ENCODE measurements at regions not wholly inside any gene's neighbourhood (a gene's known extent, or its start where the extent isn't known, plus 50 kb on each side); places are given as distances from the start of the nearest gene placed in this dataset.

DNA sequence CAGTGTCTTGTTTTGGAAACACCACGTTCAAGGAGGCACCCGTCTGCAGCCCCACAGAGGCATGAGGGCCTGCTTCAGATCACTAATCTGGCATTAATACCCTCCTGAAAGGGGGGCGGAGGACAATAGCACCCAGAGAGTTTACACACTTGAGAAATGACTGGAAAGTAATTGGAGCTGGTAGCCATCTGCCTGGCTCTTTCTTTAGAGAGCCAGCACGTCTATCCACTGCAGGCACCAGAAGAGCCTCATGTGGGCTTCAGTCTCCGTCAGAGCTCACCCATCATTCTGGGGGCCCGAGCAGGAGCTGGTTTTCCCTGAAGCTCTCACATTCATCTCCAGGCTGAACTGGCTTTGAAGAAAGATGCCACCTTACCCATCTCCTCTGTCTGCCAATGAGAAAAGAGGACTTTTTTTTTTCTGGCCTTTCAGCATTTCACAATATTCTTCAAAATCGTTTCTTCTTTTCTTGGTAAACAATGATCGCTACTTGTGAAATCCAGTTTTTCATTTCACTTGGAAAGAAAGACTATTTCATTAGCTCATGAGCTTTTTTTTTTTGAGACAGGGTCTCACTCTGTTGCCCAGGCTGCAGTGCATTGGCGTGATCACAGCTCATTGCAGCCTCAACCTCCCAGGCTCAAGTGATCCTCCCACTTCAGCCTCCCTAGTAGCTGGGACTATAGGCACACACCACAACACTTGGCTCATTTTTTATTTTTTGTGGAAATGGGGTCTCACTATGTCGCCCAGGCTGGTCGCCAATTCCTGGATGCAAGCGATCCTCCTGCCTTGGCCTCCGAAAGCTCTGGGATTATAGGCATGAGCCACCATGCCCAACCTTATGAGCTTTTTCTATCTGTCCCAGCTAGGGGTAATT, 124.7 kb upstream of the ZNF217 start:
- no peak for DNase-seq (ENCODE audit: low read depth)
- TF ChIP-seq, protein P1, sequence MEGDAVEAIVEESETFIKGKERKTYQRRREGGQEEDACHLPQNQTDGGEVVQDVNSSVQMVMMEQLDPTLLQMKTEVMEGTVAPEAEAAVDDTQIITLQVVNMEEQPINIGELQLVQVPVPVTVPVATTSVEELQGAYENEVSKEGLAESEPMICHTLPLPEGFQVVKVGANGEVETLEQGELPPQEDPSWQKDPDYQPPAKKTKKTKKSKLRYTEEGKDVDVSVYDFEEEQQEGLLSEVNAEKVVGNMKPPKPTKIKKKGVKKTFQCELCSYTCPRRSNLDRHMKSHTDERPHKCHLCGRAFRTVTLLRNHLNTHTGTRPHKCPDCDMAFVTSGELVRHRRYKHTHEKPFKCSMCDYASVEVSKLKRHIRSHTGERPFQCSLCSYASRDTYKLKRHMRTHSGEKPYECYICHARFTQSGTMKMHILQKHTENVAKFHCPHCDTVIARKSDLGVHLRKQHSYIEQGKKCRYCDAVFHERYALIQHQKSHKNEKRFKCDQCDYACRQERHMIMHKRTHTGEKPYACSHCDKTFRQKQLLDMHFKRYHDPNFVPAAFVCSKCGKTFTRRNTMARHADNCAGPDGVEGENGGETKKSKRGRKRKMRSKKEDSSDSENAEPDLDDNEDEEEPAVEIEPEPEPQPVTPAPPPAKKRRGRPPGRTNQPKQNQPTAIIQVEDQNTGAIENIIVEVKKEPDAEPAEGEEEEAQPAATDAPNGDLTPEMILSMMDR (IDR thresholded peaks at IDR 0.05; ENCODE audit: insufficient read depth, low read depth, low read length, missing control alignments): no peak
- H3K4me3 ChIP-seq (ENCODE audit: low read length): no peak overlapping the region

DNA sequence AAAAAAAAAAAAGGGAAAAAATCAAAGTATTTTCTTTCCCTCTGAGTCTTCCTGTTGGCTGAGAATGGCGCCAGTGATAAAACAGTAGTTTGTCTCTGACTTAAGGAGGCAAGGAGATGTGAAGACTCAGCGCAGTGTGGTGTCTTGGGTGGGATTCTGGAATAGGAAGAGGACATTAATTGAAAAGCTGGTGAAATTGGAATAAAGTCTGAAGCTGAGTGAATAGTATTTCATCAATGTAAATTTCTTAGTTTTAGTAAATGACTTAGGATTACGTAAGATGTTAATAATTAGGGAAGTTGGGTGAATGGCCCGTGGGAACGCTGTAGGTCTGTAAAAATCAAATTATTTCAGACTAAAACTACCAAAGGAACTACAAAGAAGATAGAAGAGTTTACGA, 122.8 kb upstream of the ZNF217 start:
- no peak overlapping the region for H3K4me3 ChIP-seq (ENCODE audit: low read length)
- TF ChIP-seq, protein P1 (IDR thresholded peaks at IDR 0.05; ENCODE audit: insufficient read depth, low read depth, low read length, missing control alignments): no peak
- DNase-seq (ENCODE audit: low read depth): no peak

DNA sequence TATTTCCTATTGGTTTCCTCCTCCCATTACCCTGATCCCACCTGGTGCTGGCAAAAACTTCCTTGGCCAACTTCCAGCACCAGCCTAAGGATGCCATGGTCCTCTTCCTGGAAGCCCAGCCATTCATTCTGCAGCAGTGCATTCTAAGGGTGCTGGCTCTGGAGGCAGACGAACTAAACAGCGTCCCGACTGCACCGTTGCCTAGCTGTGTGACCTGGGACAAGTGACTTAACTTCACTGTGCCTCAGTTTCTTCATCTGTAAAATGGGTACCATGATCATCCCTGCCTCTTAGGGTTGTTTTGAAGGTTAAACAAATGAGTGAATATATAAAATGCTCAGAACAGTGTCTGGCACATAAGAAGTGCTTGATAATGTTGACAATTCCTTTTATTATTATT, 120.9 kb upstream of the ZNF217 start:
- TF ChIP-seq, protein P1 (IDR thresholded peaks at IDR 0.05; ENCODE audit: insufficient read depth, low read depth, low read length, missing control alignments): no peak
- no peak overlapping the region for H3K4me3 ChIP-seq (ENCODE audit: low read length)
- no peak for DNase-seq (ENCODE audit: low read depth)

DNA sequence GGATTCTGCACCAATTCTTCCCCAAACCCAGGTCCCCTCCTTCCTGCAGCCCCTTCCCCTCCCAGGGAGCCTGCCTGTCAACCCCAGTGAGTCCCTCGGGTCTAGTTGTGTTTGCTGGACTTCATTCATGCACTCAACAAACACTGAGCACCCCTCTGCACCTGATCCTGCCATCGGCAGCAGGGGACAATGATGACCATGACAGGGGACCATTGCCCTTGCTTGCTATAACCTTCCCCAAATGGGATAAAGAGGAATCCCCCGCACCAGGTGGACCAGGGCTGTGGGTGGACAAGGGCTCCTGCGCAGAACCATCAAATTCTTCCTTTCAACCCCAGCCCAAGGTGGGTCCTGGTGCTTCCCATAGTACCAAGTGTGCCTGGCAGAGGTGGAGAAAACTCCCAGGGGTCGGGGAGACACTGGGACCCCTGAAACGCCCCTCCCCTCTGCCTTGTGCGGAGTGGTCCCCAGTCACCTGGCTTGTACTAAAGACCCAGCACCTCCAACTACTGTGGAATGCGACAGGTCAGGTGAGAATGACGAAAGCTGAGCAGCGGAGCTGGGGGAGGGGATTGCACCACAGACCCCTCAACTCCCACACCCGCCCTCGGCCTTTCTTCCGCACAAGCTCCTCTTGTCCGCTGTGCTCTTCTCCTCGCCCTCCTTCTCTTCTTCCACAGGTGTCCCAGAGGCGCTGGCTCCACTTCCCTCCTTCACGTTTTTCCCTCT, 119.9 kb upstream of the ZNF217 start:
- no peak overlapping the region for H3K4me3 ChIP-seq (ENCODE audit: low read length)
- TF ChIP-seq, protein P1 (IDR thresholded peaks at IDR 0.05; ENCODE audit: insufficient read depth, low read depth, low read length, missing control alignments): no peak
- no peak for DNase-seq (ENCODE audit: low read depth)

DNA sequence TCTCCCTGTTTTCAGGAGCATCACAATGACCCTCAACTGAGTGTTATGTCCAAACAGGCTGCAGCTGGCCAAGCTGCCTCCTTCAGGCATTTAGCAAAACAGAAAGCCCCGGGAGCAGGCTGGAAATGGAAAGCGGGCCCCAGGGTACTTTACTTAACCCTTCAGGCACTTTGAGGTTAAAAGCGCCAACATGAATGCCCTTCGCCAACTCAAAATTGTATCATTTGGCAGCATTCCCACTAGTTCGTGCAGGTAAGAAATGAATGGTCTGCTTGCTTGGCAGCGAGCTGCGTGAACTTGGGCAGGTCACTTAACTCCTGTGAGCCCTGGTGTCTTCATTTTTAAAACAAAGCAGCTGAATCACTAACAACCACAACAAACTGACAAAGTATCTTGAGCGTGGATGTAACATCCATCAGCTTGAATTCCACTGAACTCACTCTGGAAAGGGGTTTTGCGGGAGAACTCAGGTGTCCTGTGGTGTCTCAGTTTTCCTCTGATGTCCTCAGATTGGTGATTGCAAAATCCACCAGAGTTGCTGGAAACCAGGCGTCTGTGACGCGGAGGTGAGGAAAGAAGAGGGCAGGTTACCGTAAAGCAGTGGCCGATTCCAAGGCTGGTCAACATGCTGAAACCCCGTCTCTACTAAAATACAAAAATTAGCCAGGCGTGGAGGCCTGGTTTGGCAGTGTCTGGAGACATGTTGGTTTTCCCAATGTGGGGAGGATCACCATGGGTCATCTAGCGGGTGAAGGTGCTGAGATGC, 118.8 kb upstream of the ZNF217 start:
- no peak overlapping the region for H3K4me3 ChIP-seq (ENCODE audit: low read length)
- no peak for DNase-seq (ENCODE audit: low read depth)
- TF ChIP-seq, protein P1 (IDR thresholded peaks at IDR 0.05; ENCODE audit: insufficient read depth, low read depth, low read length, missing control alignments): no peak

DNA sequence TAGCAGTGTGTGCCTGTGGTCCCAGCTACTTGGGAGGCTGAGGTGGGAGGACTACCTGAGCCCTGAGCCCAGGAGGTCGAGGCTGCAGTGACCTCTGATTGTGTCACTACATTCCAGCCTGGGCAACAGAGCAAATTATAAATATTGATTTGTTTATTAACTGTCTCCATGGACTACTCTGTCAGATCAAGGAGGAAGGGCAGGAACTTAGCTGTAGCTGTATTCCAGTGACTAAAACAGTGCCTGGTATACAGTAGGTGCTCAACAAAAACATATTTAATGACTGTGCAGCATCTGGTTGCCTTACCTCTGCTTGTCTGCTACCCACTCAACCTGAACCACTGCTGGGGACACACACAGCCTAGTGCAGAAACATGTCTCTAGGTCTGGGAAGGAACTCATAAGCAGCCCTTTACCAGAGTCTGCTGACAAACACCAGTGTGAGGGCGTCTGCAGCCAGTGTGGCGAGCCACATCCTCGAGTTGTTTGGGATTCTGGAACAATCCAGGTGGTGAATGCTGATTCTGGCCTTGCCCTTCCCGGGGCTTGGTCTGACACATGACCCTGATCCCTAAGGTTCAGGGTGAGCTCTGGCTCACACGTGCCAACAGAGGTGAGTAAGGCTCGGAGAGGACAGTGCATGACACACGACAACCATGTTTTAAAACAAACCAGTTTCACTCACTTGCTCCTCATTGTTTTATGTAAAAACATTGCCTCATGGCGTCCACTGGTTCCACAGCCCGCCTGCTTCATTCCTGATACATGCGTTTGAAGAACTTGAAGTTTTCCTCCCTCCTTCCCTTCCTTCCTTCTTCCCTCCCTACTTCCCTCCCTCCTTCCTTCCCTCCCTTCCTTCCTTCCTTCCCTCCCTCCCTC, 117.9 kb upstream of the ZNF217 start:
- TF ChIP-seq, protein P1 (IDR thresholded peaks at IDR 0.05; ENCODE audit: insufficient read depth, low read depth, low read length, missing control alignments): no peak
- no peak overlapping the region for H3K4me3 ChIP-seq (ENCODE audit: low read length)
- no peak for DNase-seq (ENCODE audit: low read depth)
